ENCODE measurements at regions not wholly inside any gene's neighbourhood (a gene's known extent, or its start where the extent isn't known, plus 50 kb on each side); places are given as distances from the start of the nearest gene placed in this dataset.

DNA sequence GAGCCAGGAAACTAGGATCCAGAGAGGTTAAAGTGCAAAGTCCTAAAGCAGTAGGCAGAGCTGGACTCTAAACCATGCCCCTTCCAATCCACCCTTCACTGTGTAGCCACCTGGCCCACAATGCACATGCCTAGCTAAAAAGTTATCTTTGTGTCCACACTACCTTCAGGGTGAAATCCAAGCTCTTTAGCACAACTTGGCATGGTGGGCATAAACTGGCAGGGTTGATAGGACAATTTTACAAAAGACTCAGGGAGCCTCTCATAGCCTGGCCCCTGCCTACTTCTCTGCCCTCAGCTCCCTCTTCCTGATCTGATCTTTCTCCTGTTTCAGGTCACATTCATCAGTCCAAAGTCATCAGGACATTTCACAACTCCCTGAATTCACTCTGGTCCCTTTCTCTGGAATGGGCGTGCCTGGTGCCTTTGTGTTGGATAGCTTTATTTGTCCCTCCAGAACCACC, 513.9 kb downstream of the OMA1 start:
- DNase-seq (ENCODE audit: low read depth, low spot score) = no peak
- in situ Hi-C loops (cut with HindIII; ENCODE audit: low pct_unique_long_range_greater_than_20kb, low sequenced_read_pairs) = no loop called here

DNA sequence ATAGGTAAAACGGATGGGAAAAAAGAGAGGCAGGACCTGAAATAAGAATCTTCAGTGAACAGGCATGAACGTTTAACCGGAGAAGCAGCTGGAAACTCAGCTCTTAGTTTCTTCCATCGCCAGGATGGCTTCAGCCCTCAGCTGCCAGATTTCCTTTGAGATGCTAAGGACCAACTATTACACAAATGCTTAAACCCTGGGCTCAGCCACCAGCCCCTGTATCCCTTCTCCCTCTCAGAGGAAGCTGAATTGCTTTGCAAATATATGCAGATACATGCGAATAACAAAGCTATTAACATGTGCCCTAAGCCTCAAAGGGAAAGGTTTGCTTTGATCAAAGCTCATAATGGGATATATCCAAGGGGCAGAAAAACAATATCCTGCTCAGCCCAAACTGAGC, 515.1 kb downstream of the OMA1 start:
- in situ Hi-C loops (cut with HindIII; ENCODE audit: low pct_unique_long_range_greater_than_20kb, low sequenced_read_pairs) = no loop called here
- no peak for DNase-seq (ENCODE audit: low read depth, low spot score)

DNA sequence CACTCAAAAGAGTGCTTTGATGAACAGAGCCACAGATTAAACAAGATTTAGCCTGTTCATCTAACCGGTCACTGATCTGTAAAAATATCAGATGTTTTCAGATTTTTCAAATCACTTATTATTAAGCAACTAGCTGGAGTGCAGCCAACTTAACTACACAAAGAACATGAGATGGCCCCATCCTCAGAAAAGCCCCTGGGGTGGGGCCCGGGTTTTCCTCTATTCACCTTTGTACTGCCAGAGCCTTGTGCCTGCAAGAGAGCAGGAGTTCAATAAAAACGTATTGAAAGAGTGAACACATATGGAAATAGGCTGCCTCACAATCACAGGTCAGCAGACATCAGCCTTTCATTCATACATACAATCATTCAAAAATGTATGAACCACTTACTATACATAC, 516.1 kb downstream of the OMA1 start:
- in situ Hi-C loops (cut with HindIII; ENCODE audit: low pct_unique_long_range_greater_than_20kb, low sequenced_read_pairs) = no loop called here

DNA sequence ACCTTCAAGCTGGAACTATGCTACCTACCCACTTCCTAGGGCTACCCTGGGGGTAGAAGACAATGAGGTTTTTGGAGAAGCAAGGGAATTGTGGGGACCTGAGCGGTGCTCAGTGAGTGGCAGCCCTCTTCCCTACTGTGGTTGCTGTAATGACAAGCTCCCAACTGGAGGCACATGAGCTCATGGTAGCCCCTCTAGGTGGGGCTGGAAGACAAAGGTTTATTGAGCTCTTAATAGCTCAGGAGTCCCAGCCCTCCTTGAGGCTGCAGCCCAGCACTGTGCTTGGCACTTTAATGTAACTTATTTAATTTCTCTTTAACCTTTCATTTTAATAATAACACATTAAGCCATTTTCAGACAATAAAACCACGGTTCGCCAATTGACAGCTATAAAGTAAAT, 528.9 kb downstream of the OMA1 start:
- in situ Hi-C loops (cut with HindIII; ENCODE audit: low pct_unique_long_range_greater_than_20kb, low sequenced_read_pairs) = no loop called here
- no peak for DNase-seq (ENCODE audit: low read depth, low spot score)

More for the DNA sequence above, 516.1 kb downstream of the OMA1 start:
- peak; percentile 11 for DNase-seq (ENCODE audit: low read depth, low spot score)

DNA sequence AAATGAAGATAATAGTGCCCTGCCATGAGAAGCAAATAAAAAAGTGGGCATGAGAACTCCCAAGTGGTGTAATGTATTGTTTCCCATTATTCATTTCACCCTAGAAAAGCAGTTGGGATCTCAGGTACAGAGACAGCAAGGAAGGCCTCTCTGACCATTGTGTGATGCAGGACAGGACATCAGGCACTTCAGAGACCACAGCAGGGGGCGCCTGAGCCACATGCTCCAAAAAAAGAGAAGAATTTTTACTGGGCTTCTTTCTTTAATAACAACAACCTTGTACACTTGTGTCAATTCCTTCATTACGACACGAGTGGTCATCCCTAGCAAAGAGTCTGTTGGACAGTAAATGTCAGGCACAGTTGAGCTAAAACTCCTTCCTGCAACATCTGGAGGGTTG, 533.3 kb downstream of the OMA1 start:
- peak; percentile 38 for DNase-seq (ENCODE audit: low read depth, low spot score)
- in situ Hi-C loops (cut with HindIII; ENCODE audit: low pct_unique_long_range_greater_than_20kb, low sequenced_read_pairs) = no loop called here

DNA sequence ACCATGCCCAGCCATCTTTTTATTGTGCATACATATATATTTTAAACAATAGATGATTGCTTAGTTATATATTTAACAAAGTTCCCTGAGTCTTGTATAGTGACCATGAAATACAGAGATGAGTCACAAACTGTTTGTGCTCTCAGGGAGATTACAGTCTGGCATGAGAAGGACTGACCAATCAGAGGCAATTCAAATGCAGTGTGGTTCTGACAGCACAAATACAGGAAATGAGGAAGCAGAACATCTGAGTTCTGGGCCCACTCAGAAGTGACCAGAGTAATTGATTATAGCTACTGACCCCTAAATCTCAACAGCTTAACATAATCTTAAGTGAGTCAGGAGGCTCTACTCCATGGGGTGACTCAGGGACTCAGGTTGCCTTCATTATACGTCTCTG, 534.5 kb downstream of the OMA1 start:
- no peak for DNase-seq (ENCODE audit: low read depth, low spot score)
- in situ Hi-C loops (cut with HindIII; ENCODE audit: low pct_unique_long_range_greater_than_20kb, low sequenced_read_pairs) = no loop called here

DNA sequence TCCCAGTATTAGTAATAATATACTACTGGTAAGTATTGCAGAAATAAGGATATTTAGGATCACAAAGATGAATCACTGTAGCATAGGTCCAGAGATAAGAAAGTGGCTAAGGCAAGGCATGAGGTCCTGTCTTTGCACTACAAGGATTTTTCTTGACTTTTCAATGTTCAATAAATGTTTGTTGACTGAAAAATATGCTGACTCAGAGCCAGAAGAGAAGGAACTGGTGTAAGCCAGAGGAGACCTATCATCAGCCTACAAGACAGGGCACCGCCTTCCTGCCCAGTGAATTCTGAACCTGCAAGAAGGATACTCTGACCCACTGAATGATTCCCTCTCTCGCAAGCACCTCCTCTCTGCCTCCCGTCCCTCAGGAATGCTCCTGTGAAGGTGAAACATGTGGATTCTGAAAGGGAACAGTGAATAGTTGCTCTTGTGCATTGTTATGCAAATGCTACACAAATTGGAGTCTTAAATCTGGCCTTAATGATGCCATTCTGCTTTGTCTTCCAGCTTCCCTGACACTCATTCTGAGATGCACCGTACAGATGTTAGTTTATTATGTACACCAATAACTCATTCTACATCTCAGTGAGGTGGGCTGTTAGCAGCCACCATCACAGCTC, 540.0 kb downstream of the OMA1 start:
- DNase-seq (ENCODE audit: low read depth, low spot score) = no peak
- in situ Hi-C loops (cut with HindIII; ENCODE audit: low pct_unique_long_range_greater_than_20kb, low sequenced_read_pairs) = no loop called here

DNA sequence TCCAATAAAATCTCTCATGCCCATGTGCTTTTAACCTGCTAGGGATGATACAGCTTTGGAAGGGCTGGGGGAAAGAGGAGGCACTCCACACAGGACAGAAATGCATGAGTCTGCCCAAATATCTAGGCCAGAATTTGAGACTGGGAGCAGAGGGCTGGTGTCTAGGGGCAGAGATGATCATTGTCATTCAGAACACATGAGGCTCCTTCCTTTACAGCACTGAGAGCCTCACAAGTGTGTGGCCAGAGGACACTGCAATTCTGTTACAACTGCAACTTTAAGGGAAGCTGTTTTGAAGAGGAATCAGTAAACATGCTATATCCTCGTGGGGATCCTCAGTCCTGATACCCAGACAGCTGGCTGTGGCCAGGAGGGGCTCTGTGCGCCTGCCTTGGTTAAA, 541.3 kb downstream of the OMA1 start:
- DNase-seq (ENCODE audit: low read depth, low spot score) = no peak
- in situ Hi-C loops (cut with HindIII; ENCODE audit: low pct_unique_long_range_greater_than_20kb, low sequenced_read_pairs) = no loop called here

DNA sequence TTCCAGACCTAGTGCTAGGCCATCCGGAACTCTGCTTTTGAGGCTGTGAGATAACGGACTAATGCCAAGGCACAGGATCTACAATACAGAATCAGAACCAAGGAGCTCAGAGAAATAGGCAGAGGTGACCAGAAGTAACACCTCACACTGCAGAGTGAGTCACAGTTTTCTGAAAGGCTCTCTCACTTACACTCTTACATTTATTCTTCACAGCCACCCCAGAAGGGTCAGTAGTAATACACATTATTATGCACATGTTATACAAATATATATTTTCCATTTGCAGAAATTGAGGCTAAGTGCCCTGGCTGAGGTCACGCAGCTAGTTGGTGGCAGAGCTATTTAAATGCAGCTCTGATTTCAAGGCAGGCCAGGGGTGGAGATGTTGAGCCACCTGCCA, 542.5 kb downstream of the OMA1 start:
- in situ Hi-C loops (cut with HindIII; ENCODE audit: low pct_unique_long_range_greater_than_20kb, low sequenced_read_pairs) = no loop called here
- DNase-seq (ENCODE audit: low read depth, low spot score) = no peak

DNA sequence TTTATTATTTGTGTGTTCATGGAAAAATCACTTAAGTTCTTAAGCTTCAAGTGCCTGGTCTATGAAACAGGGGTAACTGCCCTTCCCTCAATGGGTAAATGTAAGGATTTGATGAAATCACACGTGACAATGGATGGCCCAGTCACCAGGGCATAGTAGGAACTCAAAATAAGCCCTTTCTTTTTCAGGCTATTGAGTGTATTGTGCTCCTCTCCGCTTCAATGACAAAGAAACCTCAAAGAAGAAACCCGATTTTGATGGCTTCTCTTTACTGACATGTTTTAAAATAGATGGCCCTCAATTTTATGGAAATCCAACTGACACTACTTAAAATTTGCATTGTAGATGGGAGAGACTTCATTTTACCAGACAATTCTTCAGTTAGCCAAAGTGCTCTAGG, 543.5 kb downstream of the OMA1 start:
- in situ Hi-C loops (cut with HindIII; ENCODE audit: low pct_unique_long_range_greater_than_20kb, low sequenced_read_pairs) = no loop called here
- no peak for DNase-seq (ENCODE audit: low read depth, low spot score)

DNA sequence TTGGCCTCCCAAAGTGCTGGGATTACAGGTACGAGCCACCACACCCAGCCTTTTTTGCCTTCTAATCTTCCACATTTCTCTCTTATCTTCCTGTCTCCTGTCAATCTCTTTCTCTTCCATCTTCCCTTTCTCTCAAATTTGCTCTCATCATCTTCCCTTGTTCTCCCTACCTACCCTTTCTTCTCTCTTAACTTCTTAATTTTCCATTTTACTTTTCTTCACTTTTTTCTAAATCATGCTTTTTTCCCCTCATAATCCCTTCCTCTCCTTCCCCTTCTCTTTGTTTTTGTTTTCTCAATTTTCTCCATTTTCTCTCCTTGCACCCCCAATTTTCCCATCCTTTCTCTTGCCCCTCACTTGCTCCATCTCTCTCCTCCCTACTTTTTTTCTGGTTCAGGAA, 545.7 kb downstream of the OMA1 start:
- in situ Hi-C loops (cut with HindIII; ENCODE audit: low pct_unique_long_range_greater_than_20kb, low sequenced_read_pairs) = no loop called here
- DNase-seq (ENCODE audit: low read depth, low spot score) = no peak

DNA sequence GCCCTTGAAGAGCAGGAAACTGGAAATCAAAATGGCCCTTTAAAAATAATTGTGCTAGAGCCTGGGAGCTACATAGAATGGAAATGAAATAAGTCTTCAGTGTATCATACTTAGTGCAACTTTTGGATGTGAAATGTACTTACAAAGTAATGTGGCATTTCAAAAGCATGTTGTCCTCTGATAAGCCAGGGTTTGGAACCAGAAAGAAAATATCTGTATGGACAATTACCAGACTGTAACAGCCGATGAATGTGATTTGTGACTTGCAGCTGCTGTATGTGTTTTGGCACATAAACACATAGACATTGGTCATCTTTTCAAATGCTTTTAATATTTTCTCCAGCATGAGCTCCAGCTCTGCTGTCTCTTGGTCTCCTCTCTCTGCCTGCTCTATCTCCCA, 546.4 kb downstream of the OMA1 start:
- DNase-seq (ENCODE audit: low read depth, low spot score) = no peak
- in situ Hi-C loops (cut with HindIII; ENCODE audit: low pct_unique_long_range_greater_than_20kb, low sequenced_read_pairs) = no loop called here

DNA sequence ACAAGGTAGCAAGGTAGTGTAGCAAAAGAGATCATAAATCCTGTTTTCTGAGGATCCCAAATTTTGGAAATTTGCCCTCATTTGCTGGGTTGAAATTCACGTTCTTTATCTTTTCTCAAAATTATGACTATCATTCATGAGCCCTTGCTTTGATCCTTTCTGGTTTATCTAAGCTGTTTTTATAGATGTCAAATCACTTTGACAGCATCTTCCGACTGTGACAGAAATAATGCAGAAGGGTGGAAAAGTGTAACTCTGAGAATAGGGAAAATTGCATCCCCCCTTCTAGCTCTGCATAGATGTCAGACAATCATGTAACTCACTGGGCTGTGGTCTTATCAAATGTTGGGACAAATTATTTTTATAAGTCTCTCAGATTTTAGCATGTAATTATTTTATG, 550.1 kb downstream of the OMA1 start:
- no peak for DNase-seq (ENCODE audit: low read depth, low spot score)
- in situ Hi-C loops (cut with HindIII; ENCODE audit: low pct_unique_long_range_greater_than_20kb, low sequenced_read_pairs) = no loop called here

DNA sequence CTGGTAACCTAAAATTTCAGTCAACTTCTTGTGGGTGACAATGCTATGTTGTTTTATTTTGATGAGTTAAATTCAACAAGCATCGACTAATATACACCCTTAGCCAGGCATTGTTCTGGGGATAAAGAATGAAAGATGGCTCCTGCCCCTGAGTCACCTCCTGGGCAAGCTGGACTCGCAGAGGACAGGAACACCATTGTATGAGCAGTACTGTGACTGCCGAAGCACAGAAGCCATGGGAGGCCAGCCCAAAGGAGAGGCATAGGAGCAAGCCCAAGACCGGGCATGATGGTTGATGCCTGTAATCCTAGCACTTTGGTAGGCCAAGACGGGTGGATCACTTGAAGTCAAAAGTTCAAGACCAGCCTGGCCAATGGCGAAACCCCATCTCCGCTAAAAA, 555.2 kb downstream of the OMA1 start:
- DNase-seq (ENCODE audit: low read depth, low spot score) = no peak
- in situ Hi-C loops (cut with HindIII; ENCODE audit: low pct_unique_long_range_greater_than_20kb, low sequenced_read_pairs) = no loop called here

DNA sequence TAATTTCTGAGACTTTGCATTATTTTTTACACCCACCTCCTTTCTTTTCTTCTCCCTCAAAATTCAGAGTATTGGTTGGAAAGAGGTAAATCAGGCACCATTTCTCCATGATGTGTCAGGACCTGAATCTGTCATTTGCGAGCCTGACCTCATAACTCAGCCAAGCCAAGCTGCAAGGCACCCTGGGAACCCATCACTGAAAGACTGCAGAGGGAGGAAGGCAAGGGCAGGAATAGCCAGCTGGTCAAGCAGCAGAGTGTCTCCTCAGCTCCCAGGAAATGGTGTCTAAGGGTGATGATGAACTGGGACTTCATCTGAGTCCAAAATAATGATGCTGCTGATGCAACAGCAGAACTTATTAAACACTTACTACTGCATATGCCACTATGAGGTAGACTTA, 556.6 kb downstream of the OMA1 start:
- DNase-seq (ENCODE audit: low read depth, low spot score) = no peak
- in situ Hi-C loops (cut with HindIII; ENCODE audit: low pct_unique_long_range_greater_than_20kb, low sequenced_read_pairs) = no loop called here

DNA sequence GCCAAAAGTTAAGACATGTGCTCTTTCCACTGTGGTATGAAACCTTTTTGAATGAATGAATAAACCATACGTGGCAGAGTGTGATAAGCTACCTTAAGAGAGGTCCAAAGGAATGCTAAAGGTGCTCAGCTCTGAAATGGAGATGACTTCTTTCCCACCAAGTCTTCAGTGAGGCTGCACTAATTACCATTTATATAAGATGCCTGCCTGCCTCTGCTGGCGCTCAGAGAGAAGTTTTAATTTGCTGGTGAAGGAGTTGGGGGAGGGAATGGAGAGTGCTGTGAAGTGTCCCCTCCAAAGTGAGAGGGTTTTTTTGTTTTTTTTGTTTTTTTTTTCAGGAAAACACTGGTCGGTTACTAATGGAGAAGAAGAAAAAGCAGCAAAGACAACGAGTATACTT, 559.0 kb downstream of the OMA1 start:
- in situ Hi-C loops (cut with HindIII; ENCODE audit: low pct_unique_long_range_greater_than_20kb, low sequenced_read_pairs) = no loop called here
- no peak for DNase-seq (ENCODE audit: low read depth, low spot score)

DNA sequence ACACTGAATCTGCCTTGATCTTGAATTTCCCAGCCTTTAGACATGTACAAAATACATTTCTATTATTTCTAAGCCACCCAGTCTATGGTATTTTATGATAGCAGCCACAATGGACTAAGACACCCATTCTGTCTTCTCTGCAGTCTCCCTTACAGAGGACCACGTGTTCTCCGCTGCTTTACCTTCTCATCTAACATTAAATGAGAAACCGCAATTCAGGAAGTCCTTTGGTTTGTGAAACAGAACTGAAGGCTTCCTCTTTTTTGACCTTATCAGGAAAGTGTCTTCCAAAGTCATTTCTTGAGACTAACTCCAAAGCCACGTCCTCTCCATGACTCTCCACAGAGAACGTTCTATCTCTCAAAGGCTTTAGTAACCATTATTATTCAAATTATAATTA, 560.1 kb downstream of the OMA1 start:
- in situ Hi-C loops (cut with HindIII; ENCODE audit: low pct_unique_long_range_greater_than_20kb, low sequenced_read_pairs) = no loop called here
- DNase-seq (ENCODE audit: low read depth, low spot score) = no peak

DNA sequence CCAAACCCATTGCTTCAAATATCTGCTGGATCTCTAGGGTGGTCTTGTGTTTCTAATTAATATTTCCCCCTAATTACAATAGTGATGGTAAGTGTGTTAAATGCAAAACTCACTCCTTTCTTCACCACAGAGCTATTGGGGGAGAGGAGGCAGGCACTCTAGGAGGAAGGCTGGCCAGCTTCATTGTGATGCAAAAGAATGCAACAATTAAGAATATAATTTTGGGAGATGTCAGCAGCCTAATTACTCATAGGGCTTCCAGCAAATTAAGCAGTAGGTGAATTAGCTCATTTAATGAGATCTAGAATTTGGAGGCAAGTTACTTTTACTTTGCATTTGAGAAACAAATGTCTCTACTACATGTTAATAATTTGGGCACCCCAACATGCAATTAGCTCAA, 560.4 kb upstream of the DAB1 start:
- in situ Hi-C loops (cut with HindIII; ENCODE audit: low pct_unique_long_range_greater_than_20kb, low sequenced_read_pairs) = no loop called here
- DNase-seq (ENCODE audit: low read depth, low spot score) = no peak

DNA sequence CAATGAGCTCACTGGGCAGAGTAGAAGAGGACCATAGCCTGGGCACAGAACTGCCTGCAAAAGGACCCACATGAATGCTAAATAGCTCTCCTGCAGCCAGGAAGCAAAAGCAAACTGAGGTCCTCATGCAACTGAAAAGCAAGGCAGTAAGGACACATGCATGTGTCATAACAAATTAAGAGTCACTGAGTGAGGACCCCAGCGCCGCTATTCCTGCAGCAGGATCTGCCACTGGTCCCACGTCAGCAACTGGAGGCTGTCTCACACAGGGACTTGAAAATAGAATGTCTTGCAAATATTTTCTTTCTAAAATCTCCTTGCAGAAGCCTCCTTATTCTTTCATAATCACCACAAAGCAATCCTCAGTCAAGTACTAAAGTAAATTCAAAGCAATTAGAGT, 559.6 kb upstream of the DAB1 start:
- no peak for DNase-seq (ENCODE audit: low read depth, low spot score)
- in situ Hi-C loops (cut with HindIII; ENCODE audit: low pct_unique_long_range_greater_than_20kb, low sequenced_read_pairs) = no loop called here

DNA sequence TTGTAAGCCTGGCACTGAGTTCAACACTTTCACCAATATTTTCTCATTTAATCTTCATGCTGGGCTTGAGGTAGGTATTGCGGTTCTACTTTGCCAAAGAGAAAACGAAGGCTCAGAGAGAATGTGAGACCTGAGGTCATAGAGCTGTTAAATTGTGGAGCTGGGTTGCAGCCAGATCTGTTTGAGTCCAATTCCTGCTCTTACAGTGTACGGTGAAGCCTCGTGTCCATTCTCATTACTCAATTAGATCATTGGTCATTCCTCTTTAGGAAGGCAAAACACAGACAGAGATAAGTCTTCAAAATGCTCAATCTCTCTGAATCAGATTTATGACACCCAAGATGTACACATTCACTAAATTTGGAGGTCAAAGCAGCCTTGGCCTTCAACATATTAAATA, 559.0 kb upstream of the DAB1 start:
- no peak for DNase-seq (ENCODE audit: low read depth, low spot score)
- in situ Hi-C loops (cut with HindIII; ENCODE audit: low pct_unique_long_range_greater_than_20kb, low sequenced_read_pairs) = no loop called here
